ENCODE measurements at regions not wholly inside any gene's neighbourhood (a gene's known extent, or its start where the extent isn't known, plus 50 kb on each side); places are given as distances from the start of the nearest gene placed in this dataset.

- Histone ChIP-seq H3K27me3 (ENCODE audit: low read length) (no peaks in the 10 kb centered on the region), H3K9me2 (replicated peaks; ENCODE audit: insufficient read depth, low read length) (no peaks in the 10 kb centered on the region), H3K27ac (ENCODE audit: low read depth, low read length) (no peak overlapping the region), H3K4me2 (ENCODE audit: low read depth, low read length, poor library complexity, severe bottlenecking) (no peak overlapping the region), H3F3A (ENCODE audit: insufficient read depth) (no peaks in the 10 kb centered on the region), H4K20me1 (ENCODE audit: low read depth, low read length) (no peaks in the 10 kb centered on the region), H3K9me3 (ENCODE audit: insufficient read depth, low read length) (no peaks in the 10 kb centered on the region), H2AFZ (ENCODE audit: low read depth, low read length, severe bottlenecking) (no peak overlapping the region), H3K9ac (ENCODE audit: low read length) (no peak overlapping the region), H3K36me3 (ENCODE audit: low read length) (no peaks in the 10 kb centered on the region), H3K79me2 (ENCODE audit: insufficient read depth, low read length) (no peaks in the 10 kb centered on the region), H3K4me3 (ENCODE audit: insufficient read depth, low read length, poor library complexity, severe bottlenecking) (no peak overlapping the region)
- TF ChIP-seq CTCF (IDR thresholded peaks at IDR 0.05; ENCODE audit: insufficient read depth, low read length, poor library complexity, severe bottlenecking) (no peak), EZH2phosphoT487 (conservative IDR thresholded peaks at IDR 0.05; ENCODE audit: low read length) (no peak)
Observed at GRCh38 chr17:71494062-71494855, 626.6 kb upstream of the SOX9 start.

- Histone ChIP-seq H4K20me1 (ENCODE audit: low read depth, low read length) (no peaks in the 10 kb centered on the region), H3K27me3 (ENCODE audit: low read length) (no peaks in the 10 kb centered on the region), H2AFZ (ENCODE audit: low read depth, low read length, severe bottlenecking) (no peak overlapping the region), H3K27ac (ENCODE audit: low read depth, low read length) (no peak overlapping the region), H3K9ac (ENCODE audit: low read length) (no peak overlapping the region), H3K4me3 (ENCODE audit: insufficient read depth, low read length, poor library complexity, severe bottlenecking) (no peak overlapping the region), H3K36me3 (ENCODE audit: low read length) (no peaks in the 10 kb centered on the region), H3K9me3 (ENCODE audit: insufficient read depth, low read length) (no peaks in the 10 kb centered on the region), H3K9me2 (replicated peaks; ENCODE audit: insufficient read depth, low read length) (no peaks in the 10 kb centered on the region), H3F3A (ENCODE audit: insufficient read depth) (no peaks in the 10 kb centered on the region), H3K4me2 (ENCODE audit: low read depth, low read length, poor library complexity, severe bottlenecking) (no peak overlapping the region), H3K79me2 (ENCODE audit: insufficient read depth, low read length) (no peaks in the 10 kb centered on the region)
- TF ChIP-seq EZH2phosphoT487 (conservative IDR thresholded peaks at IDR 0.05; ENCODE audit: low read length) (no peak), CTCF (IDR thresholded peaks at IDR 0.05; ENCODE audit: insufficient read depth, low read length, poor library complexity, severe bottlenecking) (no peak)
Observed at GRCh38 chr17:71495420-71495819, 625.4 kb upstream of the SOX9 start.

GRCh38 chr17:71496552-71496951 lies 624.3 kb upstream of the SOX9 start:
- no peaks in the 10 kb centered on the region for H3K9me3 ChIP-seq (ENCODE audit: insufficient read depth, low read length)
- no peak overlapping the region for H3K4me3 ChIP-seq (ENCODE audit: insufficient read depth, low read length, poor library complexity, severe bottlenecking)
- H3K9ac ChIP-seq (ENCODE audit: low read length): no peak overlapping the region
- H4K20me1 ChIP-seq (ENCODE audit: low read depth, low read length): no peaks in the 10 kb centered on the region
- no peak overlapping the region for H3K4me2 ChIP-seq (ENCODE audit: low read depth, low read length, poor library complexity, severe bottlenecking)
- no peaks in the 10 kb centered on the region for H3K9me2 ChIP-seq (replicated peaks; ENCODE audit: insufficient read depth, low read length)
- no peaks in the 10 kb centered on the region for H3K79me2 ChIP-seq (ENCODE audit: insufficient read depth, low read length)
- TF ChIP-seq CTCF (IDR thresholded peaks at IDR 0.05; ENCODE audit: insufficient read depth, low read length, poor library complexity, severe bottlenecking): no peak
- TF ChIP-seq EZH2phosphoT487 (conservative IDR thresholded peaks at IDR 0.05; ENCODE audit: low read length): no peak
- no peaks in the 10 kb centered on the region for H3K27me3 ChIP-seq (ENCODE audit: low read length)
- H3K27ac ChIP-seq (ENCODE audit: low read depth, low read length): no peak overlapping the region
- no peak overlapping the region for H2AFZ ChIP-seq (ENCODE audit: low read depth, low read length, severe bottlenecking)
- no peaks in the 10 kb centered on the region for H3K36me3 ChIP-seq (ENCODE audit: low read length)
- no peaks in the 10 kb centered on the region for H3F3A ChIP-seq (ENCODE audit: insufficient read depth)
